ENCODE measurements at regions not wholly inside any gene's neighbourhood (a gene's known extent, or its start where the extent isn't known, plus 50 kb on each side); places are given as distances from the start of the nearest gene placed in this dataset.

- Histone ChIP-seq H3K36me3 (no peaks in the 10 kb centered on the region), H3K4me1 (no peaks in the 10 kb centered on the region), H3K27me3 (no peaks in the 10 kb centered on the region), H3K4me3 (no peak overlapping the region), H3K27ac (no peak overlapping the region), H3K9me3 (replicated peaks) (no peaks in the 10 kb centered on the region)
- DNase-seq, result no peak
These were observed 1814.2 kb upstream of the SEL1L start for GRCh38 chr14:83347874-83348273.

GRCh38 chr14:83355609-83356008 is 1822.0 kb upstream of the SEL1L start:
- H3K9me3 ChIP-seq (replicated peaks), result no peaks in the 10 kb centered on the region
- H3K36me3 ChIP-seq, result no peaks in the 10 kb centered on the region
- H3K4me1 ChIP-seq, result peaks cover 5% of the 10 kb centered on the region; the same call in 1 of the 2 replicates
- H3K27me3 ChIP-seq, result no peaks in the 10 kb centered on the region
- H3K27ac ChIP-seq, result no peak overlapping the region
- no peak overlapping the region for H3K4me3 ChIP-seq
- peak; percentile 29 to 34 for DNase-seq

- Histone ChIP-seq H3K4me1 (peaks cover 5% of the 10 kb centered on the region; the same call in 1 of the 2 replicates), H3K27ac (no peak overlapping the region), H3K4me3 (no peak overlapping the region), H3K27me3 (no peaks in the 10 kb centered on the region), H3K9me3 (replicated peaks) (no peaks in the 10 kb centered on the region), H3K36me3 (no peaks in the 10 kb centered on the region)
- DNase-seq, result peak in 1 of 2 experiments; percentile 13
These were observed 1822.4 kb upstream of the SEL1L start for GRCh38 chr14:83356080-83356479.

- H3K27me3 ChIP-seq, result no peaks in the 10 kb centered on the region
- no peak overlapping the region for H3K27ac ChIP-seq
- no peaks in the 10 kb centered on the region for H3K9me3 ChIP-seq (replicated peaks)
- no peak for DNase-seq
- no peak overlapping the region for H3K4me3 ChIP-seq
- H3K4me1 ChIP-seq, result no peaks in the 10 kb centered on the region
- no peaks in the 10 kb centered on the region for H3K36me3 ChIP-seq
These were observed 1838.6 kb upstream of the SEL1L start for GRCh38 chr14:83372271-83372670.

GRCh38 chr14:83379436-83379835 is 1845.8 kb upstream of the SEL1L start:
- Histone ChIP-seq H3K4me1 (no peaks in the 10 kb centered on the region), H3K27me3 (no peaks in the 10 kb centered on the region), H3K27ac (no peak overlapping the region), H3K36me3 (no peaks in the 10 kb centered on the region), H3K9me3 (replicated peaks) (no peaks in the 10 kb centered on the region), H3K4me3 (no peak overlapping the region)
- DNase-seq, result no peak

GRCh38 chr14:83384253-83384652 is 1850.6 kb upstream of the SEL1L start:
- H3K4me1 ChIP-seq, result no peaks in the 10 kb centered on the region
- H3K9me3 ChIP-seq (replicated peaks), result no peaks in the 10 kb centered on the region
- no peak for DNase-seq
- H3K27me3 ChIP-seq, result no peaks in the 10 kb centered on the region
- H3K4me3 ChIP-seq, result no peak overlapping the region
- H3K36me3 ChIP-seq, result no peaks in the 10 kb centered on the region
- no peak overlapping the region for H3K27ac ChIP-seq

- no peaks in the 10 kb centered on the region for H3K27me3 ChIP-seq
- H3K9me3 ChIP-seq (replicated peaks), result no peaks in the 10 kb centered on the region
- H3K4me1 ChIP-seq, result no peaks in the 10 kb centered on the region
- H3K36me3 ChIP-seq, result no peaks in the 10 kb centered on the region
- no peak for DNase-seq
- no peak overlapping the region for H3K27ac ChIP-seq
- H3K4me3 ChIP-seq, result no peak overlapping the region
These were observed 1861.7 kb upstream of the SEL1L start for GRCh38 chr14:83395321-83395720.

- Histone ChIP-seq H3K27ac (no peak overlapping the region), H3K4me3 (no peak overlapping the region)
- peak in 1 of 2 experiments; percentile 17 for DNase-seq
These were observed 1882.8 kb upstream of the SEL1L start for GRCh38 chr14:83416476-83416875.

GRCh38 chr14:83419420-83419819 is 1885.8 kb upstream of the SEL1L start:
- DNase-seq, result peak in 1 of 2 experiments; percentile 12
- peaks cover 22% of the 10 kb centered on the region for H3K4me1 ChIP-seq
- H3K4me3 ChIP-seq, result no peak overlapping the region
- no peaks in the 10 kb centered on the region for H3K9me3 ChIP-seq (replicated peaks)
- no peaks in the 10 kb centered on the region for H3K36me3 ChIP-seq
- no peak overlapping the region for H3K27ac ChIP-seq
- H3K27me3 ChIP-seq, result no peaks in the 10 kb centered on the region

More at GRCh38 chr14:83416476-83416875, 1882.8 kb upstream of the SEL1L start:
- Histone ChIP-seq H3K27me3 (no peaks in the 10 kb centered on the region), H3K4me1 (no peaks in the 10 kb centered on the region), H3K9me3 (replicated peaks) (no peaks in the 10 kb centered on the region), H3K36me3 (no peaks in the 10 kb centered on the region)

GRCh38 chr14:83421711-83422110 is 1888.1 kb upstream of the SEL1L start:
- Histone ChIP-seq H3K4me3 (no peak overlapping the region), H3K27ac (peak overlapping the region; percentile 56), H3K4me1 (peaks cover 30% of the 10 kb centered on the region), H3K36me3 (no peaks in the 10 kb centered on the region), H3K27me3 (no peaks in the 10 kb centered on the region), H3K9me3 (replicated peaks) (no peaks in the 10 kb centered on the region)
- peak in 1 of 2 experiments; percentile 36 for DNase-seq

GRCh38 chr14:83425138-83425537 is 1891.5 kb upstream of the SEL1L start:
- Histone ChIP-seq H3K27ac (peak overlapping the region; percentile 53), H3K36me3 (no peaks in the 10 kb centered on the region), H3K9me3 (replicated peaks) (no peaks in the 10 kb centered on the region), H3K27me3 (no peaks in the 10 kb centered on the region), H3K4me1 (peaks cover 30% of the 10 kb centered on the region), H3K4me3 (no peak overlapping the region)
- no peak for DNase-seq

- peaks cover 30% of the 10 kb centered on the region for H3K4me1 ChIP-seq
- H3K27ac ChIP-seq, result no peak overlapping the region; the same call in 1 of the 2 replicates
- H3K36me3 ChIP-seq, result no peaks in the 10 kb centered on the region
- DNase-seq, result no peak
- H3K27me3 ChIP-seq, result no peaks in the 10 kb centered on the region
- no peak overlapping the region for H3K4me3 ChIP-seq
- H3K9me3 ChIP-seq (replicated peaks), result no peaks in the 10 kb centered on the region
These were observed 1892.1 kb upstream of the SEL1L start for GRCh38 chr14:83425706-83426105.

GRCh38 chr14:83433618-83434017 is 1900.0 kb upstream of the SEL1L start:
- no peak overlapping the region for H3K4me3 ChIP-seq
- no peaks in the 10 kb centered on the region for H3K27me3 ChIP-seq
- no peak overlapping the region for H3K27ac ChIP-seq
- H3K9me3 ChIP-seq (replicated peaks), result no peaks in the 10 kb centered on the region
- H3K36me3 ChIP-seq, result no peaks in the 10 kb centered on the region
- no peak for DNase-seq
- H3K4me1 ChIP-seq, result no peaks in the 10 kb centered on the region

- no peaks in the 10 kb centered on the region for H3K36me3 ChIP-seq
- H3K4me1 ChIP-seq, result peaks cover 11% of the 10 kb centered on the region; the same call in 1 of the 2 replicates
- no peak overlapping the region for H3K27ac ChIP-seq
- no peaks in the 10 kb centered on the region for H3K9me3 ChIP-seq (replicated peaks)
- no peak overlapping the region for H3K4me3 ChIP-seq
- H3K27me3 ChIP-seq, result no peaks in the 10 kb centered on the region
- peak; percentile 13 to 61 for DNase-seq
These were observed 1908.1 kb upstream of the SEL1L start for GRCh38 chr14:83441801-83442200.

- Histone ChIP-seq H3K9me3 (replicated peaks) (peaks cover 9% of the 10 kb centered on the region), H3K36me3 (no peaks in the 10 kb centered on the region), H3K27me3 (no peaks in the 10 kb centered on the region), H3K4me3 (no peak overlapping the region), H3K27ac (no peak overlapping the region), H3K4me1 (no peaks in the 10 kb centered on the region)
- no peak for DNase-seq
These were observed 1921.9 kb upstream of the SEL1L start for GRCh38 chr14:83455561-83455960.

- DNase-seq, result no peak
- Histone ChIP-seq H3K4me3 (no peak overlapping the region), H3K27ac (no peak overlapping the region), H3K27me3 (no peaks in the 10 kb centered on the region), H3K4me1 (no peaks in the 10 kb centered on the region), H3K9me3 (replicated peaks) (peaks cover 3% of the 10 kb centered on the region), H3K36me3 (no peaks in the 10 kb centered on the region)
These were observed 1927.9 kb upstream of the SEL1L start for GRCh38 chr14:83461521-83461920.
